NT2/D1 (cell line): ENCODE measurements at regions not wholly inside any gene's neighbourhood (a gene's known extent, or its start where the extent isn't known, plus 50 kb on each side); places are given as distances from the start of the nearest gene placed in this dataset.

Experiments used
- SUZ12 ChIP-seq: IDR thresholded peaks from 2 replicates; pipeline ENCODE4 v1.6.1; 2011; ENCODE audit not compliant: insufficient read length, insufficient read depth; ENCODE audit errors: extremely low read depth
- YY1 ChIP-seq: IDR thresholded peaks from 2 replicates; pipeline ENCODE4 v1.6.1; 2011; ENCODE audit not compliant: insufficient read length, insufficient read depth
- ZNF274 ChIP-seq: IDR thresholded peaks from 2 replicates; pipeline ENCODE4 v1.6.1; 2011; ENCODE audit warnings: mild to moderate bottlenecking, low read depth, low read length

- TF ChIP-seq YY1 (no peak), SUZ12 (no peak), ZNF274 (no peak)
Measured at GRCh38 chr6:50602292-50602691, 111.0 kb upstream of the TFAP2D start.
